ENCODE measurements at regions not wholly inside any gene's neighbourhood (a gene's known extent, or its start where the extent isn't known, plus 50 kb on each side); places are given as distances from the start of the nearest gene placed in this dataset.
"Not testable (repeated sequence)": the region's sequence is repeated elsewhere in the genome, so short reads cannot be mapped to it uniquely, and the experiment has no call there.

DNA sequence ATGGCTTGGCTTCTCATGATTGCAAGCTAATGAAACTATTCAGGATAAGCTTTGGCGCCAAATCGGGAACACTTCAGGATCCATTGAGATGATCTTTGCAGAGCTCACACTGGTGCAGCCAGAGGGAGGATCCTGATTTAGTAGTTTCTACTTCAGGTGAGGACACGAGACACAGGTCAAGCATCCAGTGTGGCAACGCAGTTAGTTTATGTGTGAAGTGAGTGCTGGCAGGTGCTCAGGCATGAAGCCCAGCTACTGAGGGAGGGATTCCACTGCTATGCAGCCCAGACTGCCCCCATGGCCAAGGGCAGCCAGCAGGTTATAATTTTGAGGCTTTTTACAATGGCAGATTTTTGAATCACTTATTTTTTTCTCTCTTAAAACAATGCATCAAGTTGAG is 113.5 kb upstream of the PCED1B start:
- peak in 1 of 2 donors; percentile 71 for DNase-seq (ENCODE audit: low read depth in 1 of 2, low spot score in 1 of 2)
- no peaks in the 10 kb centered on the region for H3K36me3 ChIP-seq
- H3K27ac ChIP-seq: peak overlapping the region; percentile 99
- H3K27me3 ChIP-seq: no peaks in the 10 kb centered on the region
- TF ChIP-seq, protein P1, sequence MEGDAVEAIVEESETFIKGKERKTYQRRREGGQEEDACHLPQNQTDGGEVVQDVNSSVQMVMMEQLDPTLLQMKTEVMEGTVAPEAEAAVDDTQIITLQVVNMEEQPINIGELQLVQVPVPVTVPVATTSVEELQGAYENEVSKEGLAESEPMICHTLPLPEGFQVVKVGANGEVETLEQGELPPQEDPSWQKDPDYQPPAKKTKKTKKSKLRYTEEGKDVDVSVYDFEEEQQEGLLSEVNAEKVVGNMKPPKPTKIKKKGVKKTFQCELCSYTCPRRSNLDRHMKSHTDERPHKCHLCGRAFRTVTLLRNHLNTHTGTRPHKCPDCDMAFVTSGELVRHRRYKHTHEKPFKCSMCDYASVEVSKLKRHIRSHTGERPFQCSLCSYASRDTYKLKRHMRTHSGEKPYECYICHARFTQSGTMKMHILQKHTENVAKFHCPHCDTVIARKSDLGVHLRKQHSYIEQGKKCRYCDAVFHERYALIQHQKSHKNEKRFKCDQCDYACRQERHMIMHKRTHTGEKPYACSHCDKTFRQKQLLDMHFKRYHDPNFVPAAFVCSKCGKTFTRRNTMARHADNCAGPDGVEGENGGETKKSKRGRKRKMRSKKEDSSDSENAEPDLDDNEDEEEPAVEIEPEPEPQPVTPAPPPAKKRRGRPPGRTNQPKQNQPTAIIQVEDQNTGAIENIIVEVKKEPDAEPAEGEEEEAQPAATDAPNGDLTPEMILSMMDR (IDR thresholded peaks at IDR 0.05; ENCODE audit: low read depth, low read length): no peak
- no peak overlapping the region for H3K4me3 ChIP-seq
- H3K4me1 ChIP-seq (ENCODE audit: low read depth): peaks cover 39% of the 10 kb centered on the region
- no peaks in the 10 kb centered on the region for H3K9me3 ChIP-seq (ENCODE audit: low read depth)

DNA sequence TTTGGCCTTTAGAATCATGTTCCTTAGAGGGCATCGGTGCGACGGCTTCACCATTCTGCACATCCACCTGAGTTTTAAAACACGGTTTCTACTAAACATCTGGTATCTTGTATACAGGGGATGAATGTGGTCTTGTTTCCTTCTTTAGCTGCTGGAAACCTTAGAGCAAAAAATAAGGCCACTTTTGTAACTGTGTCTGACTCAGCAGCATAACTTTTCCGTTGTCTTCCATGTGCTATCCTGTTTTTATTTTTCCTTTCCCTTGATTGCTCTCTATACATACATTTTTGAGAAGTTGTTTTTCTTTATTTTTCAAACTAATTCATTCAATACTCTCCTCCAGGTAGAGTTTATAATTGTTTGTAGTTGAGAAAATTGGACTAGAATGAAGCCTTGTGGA is 108.8 kb upstream of the PCED1B start:
- Histone ChIP-seq H3K27me3 (no peaks in the 10 kb centered on the region), H3K27ac (no peak overlapping the region), H3K9me3 (ENCODE audit: low read depth) (no peaks in the 10 kb centered on the region), H3K4me3 (no peak overlapping the region), H3K4me1 (ENCODE audit: low read depth) (peaks cover 7% of the 10 kb centered on the region), H3K36me3 (no peaks in the 10 kb centered on the region)
- no peak for DNase-seq (ENCODE audit: low read depth in 1 of 2, low spot score in 1 of 2)
- TF ChIP-seq, protein P1 (IDR thresholded peaks at IDR 0.05; ENCODE audit: low read depth, low read length): no peak

DNA sequence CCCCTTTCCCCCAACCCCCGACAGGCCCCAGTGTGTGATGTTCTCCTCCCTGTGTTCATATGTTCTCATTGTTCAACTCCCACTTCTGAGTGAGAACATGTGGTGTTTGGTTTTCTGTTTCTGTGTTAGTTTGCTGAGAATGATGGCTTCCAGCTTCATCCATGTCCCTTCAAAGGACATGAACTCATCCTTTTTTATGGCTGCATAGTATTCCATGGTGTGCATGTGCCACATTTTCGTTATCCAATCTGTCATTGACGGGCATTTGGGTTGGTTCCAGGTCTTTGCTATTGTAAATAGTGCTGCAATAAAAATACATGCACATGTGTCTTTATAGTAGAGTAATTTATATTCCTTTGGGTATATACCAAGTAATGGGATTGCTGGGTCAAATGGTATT is 105.5 kb upstream of the PCED1B start:
- not testable (repeated sequence) for DNase-seq (ENCODE audit: low read depth in 1 of 2, low spot score in 1 of 2); H3K4me1 ChIP-seq (ENCODE audit: low read depth); H3K36me3 ChIP-seq; H3K27ac ChIP-seq; H3K27me3 ChIP-seq; H3K4me3 ChIP-seq; H3K9me3 ChIP-seq (ENCODE audit: low read depth)

DNA sequence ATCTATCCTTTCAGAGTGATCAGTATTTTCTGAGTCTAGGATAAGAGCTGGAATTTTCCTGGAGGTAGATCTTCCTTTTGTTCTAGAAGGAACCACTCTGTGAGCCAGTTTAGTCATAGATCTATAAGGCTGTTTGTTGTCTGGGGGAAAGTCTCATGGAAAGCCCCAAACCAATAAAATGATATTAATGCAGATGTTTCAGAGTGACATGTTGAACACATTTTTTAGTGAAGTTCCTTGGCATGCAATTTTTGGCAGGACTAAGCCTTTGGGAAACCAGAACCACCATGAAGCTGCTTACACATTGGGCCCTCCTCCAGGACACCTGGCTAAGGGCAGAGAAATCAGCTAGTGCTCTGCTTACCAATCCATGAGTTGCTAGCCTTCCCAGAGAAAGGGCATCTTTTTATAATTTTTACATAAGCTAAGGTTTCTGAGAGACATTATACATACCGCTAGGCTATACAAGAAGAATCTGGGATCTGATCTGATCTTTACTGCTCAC is 101.5 kb upstream of the PCED1B start:
- Histone ChIP-seq H3K36me3 (no peaks in the 10 kb centered on the region), H3K4me3 (no peak overlapping the region), H3K27ac (no peak overlapping the region), H3K27me3 (no peaks in the 10 kb centered on the region), H3K4me1 (ENCODE audit: low read depth) (no peaks in the 10 kb centered on the region), H3K9me3 (ENCODE audit: low read depth) (no peaks in the 10 kb centered on the region)
- DNase-seq (ENCODE audit: low read depth in 1 of 2, low spot score in 1 of 2): no peak
- TF ChIP-seq, protein P1 (IDR thresholded peaks at IDR 0.05; ENCODE audit: low read depth, low read length): no peak

DNA sequence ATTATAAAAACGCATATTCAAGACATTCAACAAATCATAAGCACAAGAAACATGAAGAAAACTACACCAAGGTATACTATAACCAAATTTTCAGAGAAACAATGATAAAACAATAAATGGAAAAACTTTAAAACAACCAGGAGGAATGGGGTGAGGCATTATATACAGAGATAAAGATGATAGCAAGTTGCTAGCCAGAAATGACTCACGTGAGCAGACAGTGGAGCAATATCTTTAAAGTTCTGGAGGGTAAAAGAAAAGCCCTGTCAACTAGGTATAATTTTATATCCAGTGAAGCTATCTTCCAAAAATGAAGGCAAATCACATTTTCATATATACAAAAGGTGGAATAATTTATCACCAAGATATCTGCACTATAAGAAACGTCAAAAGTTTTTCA is 97.8 kb upstream of the PCED1B start:
- no peaks in the 10 kb centered on the region for H3K4me1 ChIP-seq (ENCODE audit: low read depth)
- no peaks in the 10 kb centered on the region for H3K36me3 ChIP-seq
- no peak for DNase-seq (ENCODE audit: low read depth in 1 of 2, low spot score in 1 of 2)
- H3K4me3 ChIP-seq: no peak overlapping the region
- H3K9me3 ChIP-seq (ENCODE audit: low read depth): no peaks in the 10 kb centered on the region
- TF ChIP-seq, protein P1 (IDR thresholded peaks at IDR 0.05; ENCODE audit: low read depth, low read length): no peak
- no peaks in the 10 kb centered on the region for H3K27me3 ChIP-seq
- H3K27ac ChIP-seq: no peak overlapping the region

DNA sequence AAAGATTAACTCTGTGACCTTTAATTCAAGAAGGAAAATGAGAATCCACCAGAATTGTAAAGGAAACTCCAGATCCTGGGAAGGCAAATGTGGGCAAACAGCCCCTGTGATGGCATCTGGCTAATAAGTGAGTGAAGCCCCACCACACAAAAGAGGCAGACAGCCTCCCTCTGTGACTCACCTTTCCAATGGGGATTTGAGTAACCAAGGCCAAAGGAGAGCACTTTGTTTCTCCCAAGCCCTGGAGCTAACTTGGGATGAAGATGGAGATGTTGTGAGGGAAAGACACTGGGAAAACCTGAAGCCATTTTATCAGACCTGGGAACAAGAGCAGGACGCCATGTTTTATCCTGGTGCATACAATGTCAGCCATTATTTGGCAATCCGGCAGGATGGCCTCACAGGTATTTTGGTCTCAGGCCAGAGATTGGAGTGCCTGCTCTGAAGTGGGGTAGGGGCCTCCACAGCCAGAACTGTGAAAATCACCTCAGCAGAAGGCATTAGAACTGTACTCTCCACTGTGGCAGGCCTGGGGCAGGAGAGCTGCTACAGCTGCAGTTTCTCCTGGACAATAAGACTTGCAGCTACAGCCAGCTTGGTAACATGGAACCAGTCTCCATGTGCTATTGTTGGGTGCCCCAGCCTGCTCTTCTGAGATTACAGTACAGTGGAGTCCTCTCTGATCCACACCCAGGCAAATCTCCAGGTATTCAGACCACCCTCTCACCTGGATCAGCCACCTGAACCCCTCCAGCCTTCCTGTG is 96.6 kb upstream of the PCED1B start:
- H3K27ac ChIP-seq: no peak overlapping the region
- H3K27me3 ChIP-seq: no peaks in the 10 kb centered on the region
- H3K4me3 ChIP-seq: no peak overlapping the region
- no peaks in the 10 kb centered on the region for H3K9me3 ChIP-seq (ENCODE audit: low read depth)
- DNase-seq (ENCODE audit: low read depth in 1 of 2, low spot score in 1 of 2): no peak
- no peaks in the 10 kb centered on the region for H3K4me1 ChIP-seq (ENCODE audit: low read depth)
- TF ChIP-seq, protein P1 (IDR thresholded peaks at IDR 0.05; ENCODE audit: low read depth, low read length): no peak
- H3K36me3 ChIP-seq: no peaks in the 10 kb centered on the region

Data from cardiac muscle cell (in vitro differentiated cells and primary cell).